Sigmoid colon (tissue), 4 donors: ENCODE measurements at regions not wholly inside any gene's neighbourhood (a gene's known extent, or its start where the extent isn't known, plus 50 kb on each side); places are given as distances from the start of the nearest gene placed in this dataset.

Experiments
- CTCF ChIP-seq, 4 experiments: fragments of 450-650 bp in 3 of 4; fragments of 200-600 bp in 1 of 4; IDR thresholded peaks; one replicate each; pipeline ENCODE4 v1.5.1; 2016 to 2019; ENCODE audit warnings: antibody characterized with exemption in 4 of 4, mild to moderate bottlenecking in 3 of 4, moderate library complexity in 2 of 4
- EP300 ChIP-seq, 4 donors: sonication (generic); formaldehyde crosslinking; IDR thresholded peaks; one replicate each; pipeline ENCODE4 v1.6.1; 2017; ENCODE audit warnings: antibody characterized with exemption in 4 of 4
- POLR2A ChIP-seq, 2 donors: fragments of 450-650 bp; IDR thresholded peaks; one replicate each; pipeline ENCODE4 v1.6.1; 2016; ENCODE audit warnings: antibody characterized with exemption in 2 of 2, mild to moderate bottlenecking in 2 of 2, moderate library complexity in 2 of 2
- POLR2AphosphoS5 ChIP-seq, 4 donors: sonication (generic); formaldehyde crosslinking; IDR thresholded peaks; one replicate each; pipeline ENCODE4 v1.6.1; 2017; ENCODE audit warnings: antibody characterized with exemption in 4 of 4

GRCh38 chr1:30545365-30545764 lies 178.0 kb downstream of the MATN1 start:
- no peak for TF ChIP-seq POLR2A (IDR thresholded peaks at IDR 0.05)
- no peak for TF ChIP-seq CTCF (IDR thresholded peaks at IDR 0.05)
- TF ChIP-seq EP300 (IDR thresholded peaks at IDR 0.05) = no peak
- no peak for TF ChIP-seq POLR2AphosphoS5 (IDR thresholded peaks at IDR 0.05)
